HEK293 (cell line): ENCODE measurements at regions not wholly inside any gene's neighbourhood (a gene's known extent, or its start where the extent isn't known, plus 50 kb on each side); places are given as distances from the start of the nearest gene placed in this dataset.

Source experiments
- CTCF ChIA-PET: fragments of 350-600 bp; formaldehyde crosslinking; extraction: SDS; loops from one replicate; lab custom pipeline; 2021; ENCODE audit warnings: antibody characterized with exemption; lab: Yijun Ruan, JAX
- POLR2A ChIA-PET: fragments of 300-600 bp; formaldehyde crosslinking; extraction: SDS; loops from one replicate; lab custom pipeline; 2020; ENCODE audit warnings: antibody characterized with exemption, inconsistent platforms; lab: Yijun Ruan, JAX
- H3K27ac ChIP-seq: fragments of 200-500 bp; sonication (Bioruptor generic); 2 replicates; pipeline ENCODE4 v1.5.1; 2014; ENCODE audit warnings: low read depth, low read length, control low read depth, inconsistent platforms; ENCODE audit errors: extremely low read depth
- H3K36me3 ChIP-seq, 2 experiments: fragments of 200-500 bp in 1 of 2; sonication (Bioruptor generic) in 1 of 2; 1 replicate in 1 of 2; 2 replicates in 1 of 2; pipeline ENCODE4 v1.5.1; 2014 to 2017; ENCODE audit warnings: inconsistent platforms in 2 of 2, low read length in 2 of 2; ENCODE audit not compliant: control insufficient read depth in 2 of 2, insufficient read depth in 1 of 2
- H3K4me1 ChIP-seq: fragments of 200-500 bp; sonication (Bioruptor generic); 2 replicates; pipeline ENCODE4 v1.5.1; 2014; ENCODE audit warnings: mild to moderate bottlenecking, low read length, inconsistent platforms; ENCODE audit not compliant: control insufficient read depth, insufficient read depth
- H3K4me3 ChIP-seq: 2 replicates; pipeline ENCODE4 v1.5.1; 2011; ENCODE audit warnings: low read depth, mild to moderate bottlenecking, control low read depth, low read length, moderate library complexity
- H3K9me3 ChIP-seq: fragments of 200-500 bp; sonication (Bioruptor generic); 2 replicates; pipeline ENCODE4 v1.5.1; 2014; ENCODE audit warnings: low read depth, low read length, inconsistent platforms; ENCODE audit not compliant: control insufficient read depth, insufficient read depth
- FEZF1 ChIP-seq: fragments of 450-650 bp; formaldehyde crosslinking; IDR thresholded peaks from 2 replicates; pipeline ENCODE4 v1.5.1; 2016; ENCODE audit warnings: missing biosample characterization, missing genetic modification characterization
- GLIS2 ChIP-seq: fragments of 450-650 bp; formaldehyde crosslinking; IDR thresholded peaks from 2 replicates; pipeline ENCODE4 v1.5.1; 2016; ENCODE audit warnings: missing biosample characterization, missing genetic modification characterization
- HOXA7 ChIP-seq: sonication (generic); formaldehyde crosslinking; IDR thresholded peaks from 2 replicates; pipeline ENCODE4 v1.8.1; 2022; ENCODE audit warnings: missing genetic modification reagents, borderline replicate concordance
- KLF7 ChIP-seq: fragments of 450-650 bp; formaldehyde crosslinking; IDR thresholded peaks from 2 replicates; pipeline ENCODE4 v1.5.1; 2016; ENCODE audit warnings: missing biosample characterization, missing genetic modification characterization, borderline replicate concordance
- RBAK ChIP-seq: fragments of 450-650 bp; formaldehyde crosslinking; IDR thresholded peaks from 2 replicates; pipeline ENCODE4 v1.5.1; 2016; ENCODE audit warnings: missing biosample characterization, missing genetic modification characterization
- TCF7L2 ChIP-seq: IDR thresholded peaks from 2 replicates; pipeline ENCODE4 v1.6.1; 2011; ENCODE audit warnings: low read depth, mild to moderate bottlenecking, inconsistent platforms, low read length, moderate library complexity, borderline replicate concordance
- ZBTB1 ChIP-seq: fragments of 450-650 bp; formaldehyde crosslinking; IDR thresholded peaks from 2 replicates; pipeline ENCODE4 v1.5.1; 2016; ENCODE audit warnings: missing biosample characterization, missing genetic modification characterization
- ZBTB21 ChIP-seq: fragments of 450-650 bp; formaldehyde crosslinking; IDR thresholded peaks from 2 replicates; pipeline ENCODE4 v1.5.1; 2017; ENCODE audit warnings: missing biosample characterization, missing genetic modification characterization
- ZBTB7A ChIP-seq: fragments of 450-650 bp; formaldehyde crosslinking; IDR thresholded peaks from 2 replicates; pipeline ENCODE4 v1.5.1; 2016; ENCODE audit warnings: low read depth, missing biosample characterization, missing genetic modification characterization
- ZNF121 ChIP-seq: fragments of 450-650 bp; formaldehyde crosslinking; IDR thresholded peaks from 2 replicates; pipeline ENCODE4 v1.5.1; 2016; ENCODE audit warnings: missing biosample characterization, missing genetic modification characterization
- ZNF140 ChIP-seq: fragments of 450-650 bp; formaldehyde crosslinking; IDR thresholded peaks from 2 replicates; pipeline ENCODE4 v1.5.1; 2016; ENCODE audit warnings: missing biosample characterization, missing genetic modification characterization
- ZNF184 ChIP-seq: fragments of 450-650 bp; IDR thresholded peaks from 2 replicates; pipeline ENCODE4 v1.5.1; 2018; ENCODE audit warnings: missing biosample characterization, mild to moderate bottlenecking, missing genetic modification characterization
- ZNF223 ChIP-seq: fragments of 450-650 bp; formaldehyde crosslinking; IDR thresholded peaks from 2 replicates; pipeline ENCODE4 v1.5.1; 2016; ENCODE audit warnings: missing biosample characterization, missing genetic modification characterization
- ZNF266 ChIP-seq: fragments of 450-650 bp; formaldehyde crosslinking; IDR thresholded peaks from 2 replicates; pipeline ENCODE4 v1.5.1; 2016; ENCODE audit warnings: missing biosample characterization, missing genetic modification characterization, low read depth
- ZNF274 ChIP-seq, 2 experiments: fragments of 200-500 bp in 1 of 2; fragments of 450-650 bp in 1 of 2; sonication (Bioruptor generic) in 1 of 2; formaldehyde crosslinking in 1 of 2; IDR thresholded peaks; 2 replicates each; pipeline versions ENCODE4 v1.5.1 to v1.6.1; 2014 to 2016; ENCODE audit warnings: borderline replicate concordance in 1 of 2, inconsistent platforms in 1 of 2, low read length in 1 of 2, missing biosample characterization in 1 of 2, missing genetic modification characterization in 1 of 2
- ZNF335 ChIP-seq: fragments of 450-650 bp; formaldehyde crosslinking; conservative IDR thresholded peaks from 2 replicates; pipeline ENCODE4 v1.5.1; 2016; ENCODE audit warnings: missing biosample characterization, missing genetic modification characterization
- ZNF350 ChIP-seq: fragments of 450-650 bp; formaldehyde crosslinking; IDR thresholded peaks from 2 replicates; pipeline ENCODE4 v1.5.0; 2017; ENCODE audit warnings: missing biosample characterization, mild to moderate bottlenecking, missing genetic modification characterization
- ZNF37A ChIP-seq: fragments of 450-650 bp; IDR thresholded peaks from 2 replicates; pipeline ENCODE4 v1.5.1; 2018; ENCODE audit warnings: missing biosample characterization, missing genetic modification characterization
- ZNF394 ChIP-seq: fragments of 450-650 bp; formaldehyde crosslinking; IDR thresholded peaks from 2 replicates; pipeline ENCODE4 v1.5.1; 2016; ENCODE audit warnings: missing biosample characterization, missing genetic modification characterization, mild to moderate bottlenecking, moderate library complexity, borderline replicate concordance
- ZNF426 ChIP-seq: fragments of 450-650 bp; formaldehyde crosslinking; IDR thresholded peaks from 2 replicates; pipeline ENCODE4 v1.5.1; 2017; ENCODE audit warnings: missing biosample characterization, missing genetic modification characterization, mild to moderate bottlenecking, inconsistent platforms, moderate library complexity
- ZNF433 ChIP-seq: fragments of 450-650 bp; formaldehyde crosslinking; IDR thresholded peaks from 2 replicates; pipeline ENCODE4 v1.5.1; 2016; ENCODE audit warnings: missing biosample characterization, missing genetic modification characterization, low read depth
- ZNF514 ChIP-seq: fragments of 450-650 bp; formaldehyde crosslinking; IDR thresholded peaks from 2 replicates; pipeline ENCODE4 v1.5.1; 2016; ENCODE audit warnings: missing biosample characterization, missing genetic modification characterization
- ZNF521 ChIP-seq: fragments of 450-650 bp; formaldehyde crosslinking; IDR thresholded peaks from 2 replicates; pipeline ENCODE4 v1.5.1; 2017; ENCODE audit warnings: missing biosample characterization, mild to moderate bottlenecking, missing genetic modification characterization
- ZNF548 ChIP-seq: fragments of 450-650 bp; formaldehyde crosslinking; IDR thresholded peaks from 2 replicates; pipeline ENCODE4 v1.5.1; 2016; ENCODE audit warnings: missing biosample characterization, missing genetic modification characterization
- ZNF585B ChIP-seq: fragments of 450-650 bp; formaldehyde crosslinking; IDR thresholded peaks from 2 replicates; pipeline ENCODE4 v1.5.1; 2016; ENCODE audit warnings: missing biosample characterization, missing genetic modification characterization
- ZNF660 ChIP-seq: fragments of 450-650 bp; IDR thresholded peaks from 2 replicates; pipeline ENCODE4 v1.5.1; 2018; ENCODE audit warnings: missing biosample characterization, mild to moderate bottlenecking, missing genetic modification characterization
- ZNF670 ChIP-seq: fragments of 450-650 bp; formaldehyde crosslinking; IDR thresholded peaks from 2 replicates; pipeline ENCODE4 v1.5.1; 2016; ENCODE audit warnings: missing biosample characterization, missing genetic modification characterization, low read depth
- TF ChIP-seq, protein P1 (sequence below): fragments of 450-650 bp; IDR thresholded peaks from 2 replicates; pipeline ENCODE4 v1.5.1; 2018; ENCODE audit warnings: missing biosample characterization, mild to moderate bottlenecking, missing genetic modification characterization
- TF ChIP-seq, protein P2 (sequence below): fragments of 450-650 bp; formaldehyde crosslinking; IDR thresholded peaks from 2 replicates; pipeline ENCODE4 v1.5.1; 2016; ENCODE audit warnings: missing biosample characterization, missing genetic modification characterization
- TF ChIP-seq, protein P3 (sequence below): fragments of 450-650 bp; formaldehyde crosslinking; IDR thresholded peaks from 2 replicates; pipeline ENCODE4 v1.5.1; 2016; ENCODE audit warnings: missing biosample characterization, missing genetic modification characterization

DNA sequence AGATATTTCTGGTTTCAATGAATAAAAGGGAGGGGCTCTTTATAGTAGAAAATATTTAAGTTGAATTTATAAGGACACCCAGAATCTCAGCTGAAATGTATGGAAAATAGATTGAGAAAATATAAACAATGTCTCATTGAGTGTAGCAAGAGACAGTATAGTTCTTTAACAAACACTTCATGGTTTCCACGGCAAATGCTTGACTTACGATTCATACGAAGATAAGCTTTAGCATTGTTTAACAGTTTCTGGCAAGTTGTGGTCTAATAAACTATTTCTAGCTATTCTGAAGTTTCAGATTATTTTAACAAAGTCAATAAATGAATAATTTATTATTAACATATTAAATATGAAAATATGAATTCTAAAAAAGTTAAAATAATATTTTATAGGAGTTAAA lies 1419.4 kb downstream of the KCNT2 start (continued):
- TF ChIP-seq ZBTB21 (tag by site-specific recombination) = no peak
- TF ChIP-seq ZNF670 (tag by site-specific recombination) = no peak

DNA sequence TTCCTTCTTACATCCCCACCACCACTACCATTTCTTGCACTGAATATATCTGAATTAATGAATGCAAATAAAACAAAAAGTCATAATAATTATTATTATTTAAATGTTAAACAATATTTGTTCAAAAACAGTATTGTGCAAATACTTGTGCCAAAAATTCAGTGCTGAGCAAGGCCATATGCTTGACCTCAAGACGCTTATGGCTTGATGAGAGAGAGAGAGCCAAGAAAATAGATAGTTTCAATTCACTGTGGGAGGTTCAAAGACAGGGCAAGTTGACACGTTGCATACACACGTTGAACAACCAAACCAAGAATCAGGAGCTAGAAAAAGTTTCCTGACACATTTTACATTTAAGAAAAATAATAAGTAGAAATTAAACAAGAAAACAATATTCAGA lies 1421.7 kb downstream of the KCNT2 start:
- POLR2A ChIA-PET = no interaction called here
- CTCF ChIA-PET = no interaction called here
- Histone ChIP-seq H3K27ac (no peak overlapping the region), H3K4me1 (no peaks in the 10 kb centered on the region), H3K36me3 (no peaks in the 10 kb centered on the region), H3K9me3 (no peaks in the 10 kb centered on the region), H3K4me3 (no peak overlapping the region)
- TF ChIP-seq TCF7L2 = no peak
- no peak for TF ChIP-seq ZNF660 (tag by site-specific recombination)
- no peak for TF ChIP-seq ZNF350 (tag by site-specific recombination)
- TF ChIP-seq ZNF394 = no peak
- TF ChIP-seq FEZF1 (tag by site-specific recombination) = no peak
- no peak for TF ChIP-seq ZNF223
- no peak for TF ChIP-seq ZNF140 (tag by site-specific recombination)
- no peak for TF ChIP-seq ZNF266 (tag by site-specific recombination)
- no peak for TF ChIP-seq ZNF184
- TF ChIP-seq ZBTB7A (tag by site-specific recombination) = no peak
- TF ChIP-seq ZNF433 (tag by site-specific recombination) = no peak
- TF ChIP-seq ZNF426 = no peak
- TF ChIP-seq ZNF274 (IDR thresholded peaks at IDR 0.05; ENCODE audit: low read length) = no peak
- TF ChIP-seq ZNF274 (tag by site-specific recombination; IDR thresholded peaks at IDR 0.05; ENCODE audit: borderline replicate concordance) = no peak
- TF ChIP-seq ZBTB21 (tag by site-specific recombination) = no peak
- TF ChIP-seq ZBTB1 (tag by site-specific recombination) = no peak
- TF ChIP-seq ZNF514 (tag by site-specific recombination) = no peak
- no peak for TF ChIP-seq ZNF521 (tag by site-specific recombination)
- TF ChIP-seq RBAK (tag by site-specific recombination) = no peak
- no peak for TF ChIP-seq HOXA7 (CRISPR knock-in tag)
- TF ChIP-seq ZNF335 (tag by site-specific recombination) = no peak

DNA sequence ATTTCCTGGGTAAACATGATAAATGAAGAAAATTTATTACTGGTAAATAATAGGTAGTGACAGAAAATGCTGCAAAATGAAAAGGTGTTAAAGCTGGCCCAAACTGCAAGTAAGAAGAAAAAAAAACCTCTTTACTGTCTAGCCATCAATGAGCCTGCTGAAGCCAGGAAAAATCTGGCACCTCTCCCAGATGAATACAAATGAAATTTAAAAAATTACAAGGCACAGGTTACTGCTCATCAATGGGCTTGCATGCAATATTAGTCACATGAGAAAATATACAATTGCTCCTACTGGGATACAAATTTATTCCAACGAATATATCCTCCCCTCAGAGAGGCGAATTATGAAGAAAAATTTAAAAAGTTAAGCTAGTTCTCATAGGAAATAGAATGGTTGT lies 1422.5 kb downstream of the KCNT2 start:
- no peak for TF ChIP-seq ZNF585B
- TF ChIP-seq, protein P1, sequence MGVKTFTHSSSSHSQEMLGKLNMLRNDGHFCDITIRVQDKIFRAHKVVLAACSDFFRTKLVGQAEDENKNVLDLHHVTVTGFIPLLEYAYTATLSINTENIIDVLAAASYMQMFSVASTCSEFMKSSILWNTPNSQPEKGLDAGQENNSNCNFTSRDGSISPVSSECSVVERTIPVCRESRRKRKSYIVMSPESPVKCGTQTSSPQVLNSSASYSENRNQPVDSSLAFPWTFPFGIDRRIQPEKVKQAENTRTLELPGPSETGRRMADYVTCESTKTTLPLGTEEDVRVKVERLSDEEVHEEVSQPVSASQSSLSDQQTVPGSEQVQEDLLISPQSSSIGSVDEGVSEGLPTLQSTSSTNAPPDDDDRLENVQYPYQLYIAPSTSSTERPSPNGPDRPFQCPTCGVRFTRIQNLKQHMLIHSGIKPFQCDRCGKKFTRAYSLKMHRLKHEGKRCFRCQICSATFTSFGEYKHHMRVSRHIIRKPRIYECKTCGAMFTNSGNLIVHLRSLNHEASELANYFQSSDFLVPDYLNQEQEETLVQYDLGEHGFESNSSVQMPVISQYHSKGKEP (tag by site-specific recombination) = no peak
- TF ChIP-seq ZNF121 = no peak
- TF ChIP-seq ZNF548 (tag by site-specific recombination) = no peak
- TF ChIP-seq, protein P2, sequence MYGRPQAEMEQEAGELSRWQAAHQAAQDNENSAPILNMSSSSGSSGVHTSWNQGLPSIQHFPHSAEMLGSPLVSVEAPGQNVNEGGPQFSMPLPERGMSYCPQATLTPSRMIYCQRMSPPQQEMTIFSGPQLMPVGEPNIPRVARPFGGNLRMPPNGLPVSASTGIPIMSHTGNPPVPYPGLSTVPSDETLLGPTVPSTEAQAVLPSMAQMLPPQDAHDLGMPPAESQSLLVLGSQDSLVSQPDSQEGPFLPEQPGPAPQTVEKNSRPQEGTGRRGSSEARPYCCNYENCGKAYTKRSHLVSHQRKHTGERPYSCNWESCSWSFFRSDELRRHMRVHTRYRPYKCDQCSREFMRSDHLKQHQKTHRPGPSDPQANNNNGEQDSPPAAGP (tag by site-specific recombination) = no peak
- TF ChIP-seq, protein P3, sequence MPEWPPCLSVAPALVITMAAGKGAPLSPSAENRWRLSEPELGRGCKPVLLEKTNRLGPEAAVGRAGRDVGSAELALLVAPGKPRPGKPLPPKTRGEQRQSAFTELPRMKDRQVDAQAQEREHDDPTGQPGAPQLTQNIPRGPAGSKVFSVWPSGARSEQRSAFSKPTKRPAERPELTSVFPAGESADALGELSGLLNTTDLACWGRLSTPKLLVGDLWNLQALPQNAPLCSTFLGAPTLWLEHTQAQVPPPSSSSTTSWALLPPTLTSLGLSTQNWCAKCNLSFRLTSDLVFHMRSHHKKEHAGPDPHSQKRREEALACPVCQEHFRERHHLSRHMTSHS (tag by site-specific recombination) = no peak
- TF ChIP-seq ZNF37A (tag by site-specific recombination) = no peak
- no peak for TF ChIP-seq KLF7 (tag by site-specific recombination)
- TF ChIP-seq GLIS2 (tag by site-specific recombination) = no peak
- ChIA-PET CTCF (no interaction called here), POLR2A (no interaction called here)
- no peak overlapping the region for H3K4me3 ChIP-seq
- H3K4me1 ChIP-seq = no peaks in the 10 kb centered on the region
- no peaks in the 10 kb centered on the region for H3K9me3 ChIP-seq
- no peaks in the 10 kb centered on the region for H3K36me3 ChIP-seq
- no peak overlapping the region for H3K27ac ChIP-seq
